RWPE2 (cell line): ENCODE measurements at regions not wholly inside any gene's neighbourhood (a gene's known extent, or its start where the extent isn't known, plus 50 kb on each side); places are given as distances from the start of the nearest gene placed in this dataset.
"Not testable (repeated sequence)": the region's sequence is repeated elsewhere in the genome, so short reads cannot be mapped to it uniquely, and the experiment has no call there.

ENCODE experiments used
- ATAC-seq: fragments of 200-7000 bp; cut with Tn5 transposase; 3 replicates; pipeline ENCODE4 v1.9.1; 2021; ENCODE audit warnings: low read depth
- DNase-seq: peaks from one replicate; pipeline ENCODE4 v3.0.0-alpha.2; 2020; ENCODE audit warnings: low spot score
- H3K27ac ChIP-seq: fragments of 450-650 bp; 2 replicates; pipeline ENCODE4 v1.5.1; 2017; ENCODE audit warnings: mild to moderate bottlenecking; ENCODE audit not compliant: poor library complexity, severe bottlenecking
- H3K27me3 ChIP-seq: fragments of 250-450 bp; sonication (Bioruptor Pico); 2 replicates; pipeline ENCODE4 v1.5.1; 2021; ENCODE audit warnings: mild to moderate bottlenecking, moderate library complexity; ENCODE audit not compliant: insufficient read depth, poor library complexity, severe bottlenecking
- H3K36me3 ChIP-seq: fragments of 250-450 bp; sonication (Bioruptor Pico); 2 replicates; pipeline ENCODE4 v1.5.1; 2020; ENCODE audit warnings: low read depth, mild to moderate bottlenecking, moderate library complexity
- H3K4me1 ChIP-seq: fragments of 250-450 bp; sonication (Bioruptor Pico); 2 replicates; pipeline ENCODE4 v1.5.1; 2021; ENCODE audit warnings: mild to moderate bottlenecking, moderate library complexity; ENCODE audit not compliant: insufficient read depth, poor library complexity, severe bottlenecking
- H3K4me3 ChIP-seq: fragments of 250-450 bp; sonication (Bioruptor Pico); 2 replicates; pipeline ENCODE4 v1.5.1; 2021; ENCODE audit warnings: mild to moderate bottlenecking, moderate library complexity; ENCODE audit not compliant: severe bottlenecking
- H3K9me3 ChIP-seq: fragments of 250-450 bp; sonication (Bioruptor Pico); 2 replicates; pipeline ENCODE4 v1.5.1; 2021; ENCODE audit warnings: mild to moderate bottlenecking, moderate library complexity; ENCODE audit not compliant: severe bottlenecking
- CTCF ChIP-seq: fragments of 450-650 bp; IDR thresholded peaks from one replicate; pipeline ENCODE4 v1.5.1; 2017; ENCODE audit warnings: mild to moderate bottlenecking, moderate library complexity; ENCODE audit not compliant: poor library complexity, severe bottlenecking

GRCh38 chr6:16885411-16886160 is 124.3 kb upstream of the ATXN1 start:
- DNase-seq: no peak
- TF ChIP-seq CTCF: no peak
- no peak for ATAC-seq
- H3K36me3 ChIP-seq: no peaks in the 10 kb centered on the region
- no peak overlapping the region for H3K4me3 ChIP-seq
- H3K27ac ChIP-seq: no peak overlapping the region
- H3K4me1 ChIP-seq: peaks cover 3% of the 10 kb centered on the region
- H3K9me3 ChIP-seq: no peaks in the 10 kb centered on the region
- H3K27me3 ChIP-seq: no peaks in the 10 kb centered on the region

- no peak for ATAC-seq
- Histone ChIP-seq H3K27me3 (no peaks in the 10 kb centered on the region), H3K9me3 (no peaks in the 10 kb centered on the region), H3K27ac (no peak overlapping the region), H3K4me3 (no peak overlapping the region), H3K4me1 (peaks cover 3% of the 10 kb centered on the region), H3K36me3 (no peaks in the 10 kb centered on the region)
- no peak for DNase-seq
- TF ChIP-seq CTCF: no peak
Observed at GRCh38 chr6:16884526-16884925, 123.3 kb upstream of the ATXN1 start.

- Histone ChIP-seq H3K27me3 (no peaks in the 10 kb centered on the region), H3K27ac (no peak overlapping the region), H3K4me3 (no peak overlapping the region), H3K4me1 (no peaks in the 10 kb centered on the region), H3K36me3 (no peaks in the 10 kb centered on the region), H3K9me3 (no peaks in the 10 kb centered on the region)
- DNase-seq (no peak), ATAC-seq (no peak)
- TF ChIP-seq CTCF: no peak
Observed at GRCh38 chr6:16883414-16883813, 122.2 kb upstream of the ATXN1 start.

GRCh38 chr6:16882230-16882629 is 121.0 kb upstream of the ATXN1 start:
- Histone ChIP-seq H3K27me3 (no peaks in the 10 kb centered on the region), H3K9me3 (no peaks in the 10 kb centered on the region), H3K4me3 (no peak overlapping the region), H3K4me1 (no peaks in the 10 kb centered on the region), H3K27ac (no peak overlapping the region), H3K36me3 (no peaks in the 10 kb centered on the region)
- ATAC-seq: no peak
- no peak for DNase-seq
- TF ChIP-seq CTCF: no peak

- H3K27ac ChIP-seq, H3K9me3 ChIP-seq, H3K4me1 ChIP-seq, ATAC-seq, H3K36me3 ChIP-seq, H3K4me3 ChIP-seq, H3K27me3 ChIP-seq, DNase-seq: not testable (repeated sequence)
Observed at GRCh38 chr6:16876852-16877251, 115.6 kb upstream of the ATXN1 start.
